Panc1 (cell line): ENCODE measurements at regions not wholly inside any gene's neighbourhood (a gene's known extent, or its start where the extent isn't known, plus 50 kb on each side); places are given as distances from the start of the nearest gene placed in this dataset.

Source experiments
- ATAC-seq: fragments of 200-7000 bp; cut with Tn5 transposase; 2 replicates; pipeline ENCODE4 v1.9.1; 2020; ENCODE audit warnings: mild to moderate bottlenecking, moderate library complexity
- BruUV-seq: library from RNA; stranded (reverse); fragments of 400-500 nt; replicated peaks from 2 replicates; lab custom pipeline; 2021; lab: Mats Ljungman, UMichigan
- CTCF ChIA-PET: fragments of 300-600 bp; sonication (Branson Sonifier 250); formaldehyde crosslinking; loops from one replicate; lab custom pipeline; 2022; ENCODE audit warnings: antibody characterized with exemption; lab: Charles Lee
- POLR2A ChIA-PET: fragments of 300-600 bp; sonication (Branson Sonifier 250); formaldehyde crosslinking; loops from one replicate; lab custom pipeline; 2022; ENCODE audit warnings: antibody characterized with exemption; lab: Charles Lee
- DNase-seq: peaks from one replicate; pipeline ENCODE4 v3.0.0-alpha.2; 2010; ENCODE audit warnings: low read depth, low spot score
- H3K27ac ChIP-seq: 2 replicates; pipeline ENCODE4 v1.5.1; 2011; ENCODE audit warnings: mild to moderate bottlenecking, low read length, inconsistent platforms
- H3K27me3 ChIP-seq: fragments of 200-500 bp; sonication (Bioruptor generic); 2 replicates; pipeline ENCODE4 v1.6.0; 2014; ENCODE audit warnings: low read length, inconsistent platforms; ENCODE audit not compliant: control insufficient read depth, insufficient read depth
- H3K36me3 ChIP-seq: fragments of 200-500 bp; sonication (Bioruptor generic); 2 replicates; pipeline ENCODE4 v1.5.1; 2014; ENCODE audit warnings: inconsistent platforms, mild to moderate bottlenecking, low read length, moderate library complexity; ENCODE audit not compliant: control insufficient read depth, insufficient read depth
- H3K4me1 ChIP-seq: 2 replicates; pipeline ENCODE4 v1.5.1; 2011; ENCODE audit warnings: inconsistent platforms, mild to moderate bottlenecking, low read length, moderate library complexity; ENCODE audit not compliant: control insufficient read depth, insufficient read depth
- H3K4me3 ChIP-seq, 2 experiments: 2 replicates each; pipeline ENCODE4 v1.5.1; 2011 to 2012; ENCODE audit warnings: low read depth in 2 of 2, low read length in 2 of 2, mild to moderate bottlenecking in 2 of 2, inconsistent platforms in 1 of 2, moderate library complexity in 1 of 2
- H3K9me3 ChIP-seq: fragments of 200-500 bp; sonication (Bioruptor generic); 2 replicates; pipeline ENCODE4 v1.5.1; 2014; ENCODE audit warnings: low read depth, mild to moderate bottlenecking, inconsistent platforms, low read length, moderate library complexity; ENCODE audit not compliant: control insufficient read depth, insufficient read depth
- POLR2AphosphoS5 ChIP-seq: IDR thresholded peaks from 2 replicates; pipeline ENCODE4 v1.6.1; 2012; ENCODE audit warnings: mild to moderate bottlenecking, low read depth, low read length, moderate library complexity
- SIN3A ChIP-seq: IDR thresholded peaks from 2 replicates; pipeline ENCODE4 v1.6.1; 2012; ENCODE audit warnings: low read depth, mild to moderate bottlenecking, low read length, moderate library complexity, borderline replicate concordance; ENCODE audit not compliant: insufficient read depth
- TCF7L2 ChIP-seq: IDR thresholded peaks from 2 replicates; pipeline ENCODE4 v1.6.1; 2011; ENCODE audit warnings: mild to moderate bottlenecking, low read depth, low read length, inconsistent platforms
- in situ Hi-C: cut with HindIII; loops from 2 replicates; pipeline ENCODE4 v1.10.0; 2016; ENCODE audit warnings: low sequenced_read_pairs, low pct_unique_long_range_greater_than_20kb
- intact Hi-C: fragments of 100-400 bp; cut with micrococcal nuclease; formaldehyde crosslinking; loops from one replicate; pipeline ENCODE4 v1.10.0; 2022; ENCODE audit not compliant: unreplicated experiment
- TF ChIP-seq, protein P1 (sequence below), 2 experiments: IDR thresholded peaks; 2 replicates each; pipeline ENCODE4 v1.6.1; 2011 to 2012; ENCODE audit warnings: low read depth in 2 of 2, control low read depth in 1 of 2, low read length in 1 of 2, mild to moderate bottlenecking in 1 of 2, moderate library complexity in 1 of 2; ENCODE audit not compliant: insufficient read depth in 1 of 2
- TF ChIP-seq, protein P2 (sequence below): fragments of 450-650 bp; IDR thresholded peaks from 2 replicates; pipeline ENCODE4 v1.5.1; 2017; ENCODE audit warnings: mild to moderate bottlenecking

DNA sequence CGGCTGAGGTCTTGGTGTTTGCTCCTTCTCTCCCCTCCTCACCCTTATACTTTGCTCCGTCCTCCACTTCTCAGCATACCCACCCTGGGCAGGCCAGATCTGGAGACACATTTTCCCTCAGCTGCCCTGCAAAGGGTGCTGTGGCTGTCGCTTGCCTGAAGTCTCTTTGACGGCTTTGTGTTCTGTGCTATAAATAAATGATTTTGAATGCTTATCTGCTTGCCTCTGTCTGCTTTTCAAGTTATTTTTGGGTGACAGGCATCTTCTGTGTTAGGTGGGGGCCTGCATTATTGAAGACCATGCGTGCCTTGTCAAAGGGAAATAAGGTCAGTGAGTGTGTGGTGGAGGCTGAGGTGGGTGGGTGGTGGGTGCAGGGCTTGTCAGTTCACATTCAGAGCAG lies 66.9 kb upstream of the KCND3 start:
- no TSS peak for BruUV-seq
- intact Hi-C loops (no loop called here), in situ Hi-C loops (no loop called here)
- H3K4me3 ChIP-seq, result no peak overlapping the region
- H3K9me3 ChIP-seq, result no peaks in the 10 kb centered on the region
- no peak overlapping the region for H3K27ac ChIP-seq
- H3K4me1 ChIP-seq, result no peaks in the 10 kb centered on the region
- ATAC-seq (no peak), DNase-seq (no peak)
- H3K27me3 ChIP-seq, result no peaks in the 10 kb centered on the region
- ChIA-PET POLR2A (no interaction called here), CTCF (no interaction called here)
- H3K36me3 ChIP-seq, result no peaks in the 10 kb centered on the region
- TF ChIP-seq, protein P1, sequence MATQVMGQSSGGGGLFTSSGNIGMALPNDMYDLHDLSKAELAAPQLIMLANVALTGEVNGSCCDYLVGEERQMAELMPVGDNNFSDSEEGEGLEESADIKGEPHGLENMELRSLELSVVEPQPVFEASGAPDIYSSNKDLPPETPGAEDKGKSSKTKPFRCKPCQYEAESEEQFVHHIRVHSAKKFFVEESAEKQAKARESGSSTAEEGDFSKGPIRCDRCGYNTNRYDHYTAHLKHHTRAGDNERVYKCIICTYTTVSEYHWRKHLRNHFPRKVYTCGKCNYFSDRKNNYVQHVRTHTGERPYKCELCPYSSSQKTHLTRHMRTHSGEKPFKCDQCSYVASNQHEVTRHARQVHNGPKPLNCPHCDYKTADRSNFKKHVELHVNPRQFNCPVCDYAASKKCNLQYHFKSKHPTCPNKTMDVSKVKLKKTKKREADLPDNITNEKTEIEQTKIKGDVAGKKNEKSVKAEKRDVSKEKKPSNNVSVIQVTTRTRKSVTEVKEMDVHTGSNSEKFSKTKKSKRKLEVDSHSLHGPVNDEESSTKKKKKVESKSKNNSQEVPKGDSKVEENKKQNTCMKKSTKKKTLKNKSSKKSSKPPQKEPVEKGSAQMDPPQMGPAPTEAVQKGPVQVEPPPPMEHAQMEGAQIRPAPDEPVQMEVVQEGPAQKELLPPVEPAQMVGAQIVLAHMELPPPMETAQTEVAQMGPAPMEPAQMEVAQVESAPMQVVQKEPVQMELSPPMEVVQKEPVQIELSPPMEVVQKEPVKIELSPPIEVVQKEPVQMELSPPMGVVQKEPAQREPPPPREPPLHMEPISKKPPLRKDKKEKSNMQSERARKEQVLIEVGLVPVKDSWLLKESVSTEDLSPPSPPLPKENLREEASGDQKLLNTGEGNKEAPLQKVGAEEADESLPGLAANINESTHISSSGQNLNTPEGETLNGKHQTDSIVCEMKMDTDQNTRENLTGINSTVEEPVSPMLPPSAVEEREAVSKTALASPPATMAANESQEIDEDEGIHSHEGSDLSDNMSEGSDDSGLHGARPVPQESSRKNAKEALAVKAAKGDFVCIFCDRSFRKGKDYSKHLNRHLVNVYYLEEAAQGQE (IDR thresholded peaks at IDR 0.05; ENCODE audit: insufficient read depth in 1 of 2, low read depth in 2 of 2, low read length in 1 of 2), result no peak
- TF ChIP-seq TCF7L2 (no peak), POLR2AphosphoS5 (no peak), SIN3A (no peak)
- TF ChIP-seq, protein P2, sequence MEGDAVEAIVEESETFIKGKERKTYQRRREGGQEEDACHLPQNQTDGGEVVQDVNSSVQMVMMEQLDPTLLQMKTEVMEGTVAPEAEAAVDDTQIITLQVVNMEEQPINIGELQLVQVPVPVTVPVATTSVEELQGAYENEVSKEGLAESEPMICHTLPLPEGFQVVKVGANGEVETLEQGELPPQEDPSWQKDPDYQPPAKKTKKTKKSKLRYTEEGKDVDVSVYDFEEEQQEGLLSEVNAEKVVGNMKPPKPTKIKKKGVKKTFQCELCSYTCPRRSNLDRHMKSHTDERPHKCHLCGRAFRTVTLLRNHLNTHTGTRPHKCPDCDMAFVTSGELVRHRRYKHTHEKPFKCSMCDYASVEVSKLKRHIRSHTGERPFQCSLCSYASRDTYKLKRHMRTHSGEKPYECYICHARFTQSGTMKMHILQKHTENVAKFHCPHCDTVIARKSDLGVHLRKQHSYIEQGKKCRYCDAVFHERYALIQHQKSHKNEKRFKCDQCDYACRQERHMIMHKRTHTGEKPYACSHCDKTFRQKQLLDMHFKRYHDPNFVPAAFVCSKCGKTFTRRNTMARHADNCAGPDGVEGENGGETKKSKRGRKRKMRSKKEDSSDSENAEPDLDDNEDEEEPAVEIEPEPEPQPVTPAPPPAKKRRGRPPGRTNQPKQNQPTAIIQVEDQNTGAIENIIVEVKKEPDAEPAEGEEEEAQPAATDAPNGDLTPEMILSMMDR, result no peak

DNA sequence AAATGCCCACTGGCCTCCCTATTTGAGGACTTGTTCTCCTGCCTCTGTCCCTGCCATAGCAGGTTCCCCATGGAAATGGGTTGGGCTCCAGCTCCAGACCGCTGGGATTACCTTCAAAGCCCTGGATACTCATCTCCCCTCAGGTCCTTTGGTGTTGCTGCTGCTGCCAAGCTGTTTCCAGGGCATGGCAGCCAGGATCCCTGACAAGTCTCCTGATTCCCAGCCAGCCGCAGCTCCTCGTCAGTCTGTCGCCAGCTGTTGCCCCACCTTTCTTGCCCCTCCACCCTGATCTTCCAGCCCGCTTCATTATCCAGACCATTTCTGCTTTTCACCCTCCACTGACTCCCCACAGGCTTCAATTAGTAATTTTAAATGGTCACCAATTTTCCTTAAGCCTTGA lies 68.3 kb upstream of the KCND3 start:
- TF ChIP-seq TCF7L2 (no peak), SIN3A (no peak)
- Histone ChIP-seq H3K27me3 (no peaks in the 10 kb centered on the region), H3K27ac (no peak overlapping the region), H3K36me3 (no peaks in the 10 kb centered on the region), H3K4me1 (no peaks in the 10 kb centered on the region), H3K9me3 (no peaks in the 10 kb centered on the region), H3K4me3 (no peak overlapping the region)
- POLR2A ChIA-PET, result no interaction called here
- ATAC-seq (no peak), DNase-seq (no peak)
- CTCF ChIA-PET, result no interaction called here
- intact Hi-C loops, result no loop called here
- in situ Hi-C loops, result no loop called here
- no TSS peak for BruUV-seq

DNA sequence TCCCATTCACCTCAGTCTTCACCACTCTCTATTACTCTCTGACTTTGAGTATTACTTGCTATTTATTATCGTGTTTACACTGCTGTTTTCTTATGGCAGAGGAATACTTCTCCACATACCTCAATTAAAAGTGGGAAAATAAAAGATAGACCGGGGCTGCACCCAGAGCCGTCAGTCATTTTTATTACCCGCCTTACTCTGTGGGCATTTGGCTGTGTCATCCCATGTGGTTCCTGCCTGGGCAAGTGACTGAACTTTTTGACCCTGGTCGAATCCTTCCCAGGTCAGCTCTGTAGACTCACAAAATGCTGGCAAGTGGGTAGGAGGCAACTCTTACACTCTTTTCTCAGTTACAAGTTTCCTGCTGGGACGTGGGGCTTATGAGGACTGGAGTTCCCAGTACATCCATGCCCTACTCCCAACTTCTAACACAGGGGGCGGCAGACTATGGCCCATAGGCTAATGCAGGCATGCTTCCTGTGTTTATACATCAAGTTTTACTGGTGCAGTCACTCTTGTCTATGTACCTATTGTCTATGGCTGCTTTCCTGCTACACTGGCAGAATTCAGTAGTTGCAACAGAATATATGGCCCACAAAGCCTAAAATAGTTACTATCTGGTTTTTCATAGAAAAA lies 69.5 kb upstream of the KCND3 start:
- Histone ChIP-seq H3K9me3 (no peaks in the 10 kb centered on the region), H3K36me3 (no peaks in the 10 kb centered on the region), H3K27ac (no peak overlapping the region), H3K4me1 (no peaks in the 10 kb centered on the region), H3K27me3 (no peaks in the 10 kb centered on the region; the same call in 1 of the 2 replicates), H3K4me3 (no peak overlapping the region)
- TF ChIP-seq, protein P2, result no peak
- ATAC-seq (no peak), DNase-seq (no peak)
- no TSS peak for BruUV-seq
- ChIA-PET POLR2A (no interaction called here), CTCF (no interaction called here)
- intact Hi-C loops, result no loop called here
- in situ Hi-C loops, result no loop called here
